Fibroblast of skin of left biceps (primary cell): ENCODE measurements at regions not wholly inside any gene's neighbourhood (a gene's known extent, or its start where the extent isn't known, plus 50 kb on each side); places are given as distances from the start of the nearest gene placed in this dataset.

Experiments used
- DNase-seq, 2 experiments: peaks; one replicate each; pipeline ENCODE4 v3.0.0-alpha.2; 2013; ENCODE audit warnings: low read depth in 2 of 2

- no peak for DNase-seq
Observed at GRCh38 chr5:167539747-167540146, 751.7 kb upstream of the WWC1 start.

GRCh38 chr5:167546270-167546669, 745.2 kb upstream of the WWC1 start:
- DNase-seq, result no peak

GRCh38 chr5:167552356-167552755, 739.1 kb upstream of the WWC1 start:
- no peak for DNase-seq

GRCh38 chr5:167553511-167553910, 737.9 kb upstream of the WWC1 start:
- DNase-seq, result no peak

GRCh38 chr5:167554564-167555290, 736.7 kb upstream of the WWC1 start:
- no peak for DNase-seq

GRCh38 chr5:167555565-167556166, 735.8 kb upstream of the WWC1 start:
- DNase-seq, result peak in 1 of 2 experiments; percentile 23

- no peak for DNase-seq
Observed at GRCh38 chr5:167557359-167557758, 734.1 kb upstream of the WWC1 start.

- no peak for DNase-seq
Observed at GRCh38 chr5:167561796-167562195, 729.6 kb upstream of the WWC1 start.

- no peak for DNase-seq
Observed at GRCh38 chr5:167564275-167564674, 727.2 kb upstream of the WWC1 start.

- no peak for DNase-seq
Observed at GRCh38 chr5:167565189-167565954, 726.1 kb upstream of the WWC1 start.

GRCh38 chr5:167570431-167570830, 721.0 kb upstream of the WWC1 start:
- DNase-seq, result no peak

- DNase-seq, result no peak
Observed at GRCh38 chr5:167571824-167572223, 719.6 kb upstream of the WWC1 start.

- no peak for DNase-seq
Observed at GRCh38 chr5:167573370-167574127, 717.9 kb upstream of the WWC1 start.

- DNase-seq, result no peak
Observed at GRCh38 chr5:167574464-167574863, 717.0 kb upstream of the WWC1 start.

- DNase-seq, result no peak
Observed at GRCh38 chr5:167575330-167575729, 716.1 kb upstream of the WWC1 start.

- DNase-seq, result no peak
Observed at GRCh38 chr5:167576126-167576525, 715.3 kb upstream of the WWC1 start.

- DNase-seq, result no peak
Observed at GRCh38 chr5:167576897-167577296, 714.5 kb upstream of the WWC1 start.

GRCh38 chr5:167577616-167578015, 713.8 kb upstream of the WWC1 start:
- no peak for DNase-seq

- DNase-seq, result peak; percentile 84 to 85
Observed at GRCh38 chr5:167578977-167579692, 712.3 kb upstream of the WWC1 start.

- peak in 1 of 2 experiments; percentile 42 for DNase-seq
Observed at GRCh38 chr5:167579693-167580055, 711.8 kb upstream of the WWC1 start.

GRCh38 chr5:167580608-167581007, 710.8 kb upstream of the WWC1 start:
- no peak for DNase-seq

GRCh38 chr5:167582283-167582682, 709.2 kb upstream of the WWC1 start:
- no peak for DNase-seq
